H1 (cell line): ENCODE measurements at regions not wholly inside any gene's neighbourhood (a gene's known extent, or its start where the extent isn't known, plus 50 kb on each side); places are given as distances from the start of the nearest gene placed in this dataset.

Experiments used
- GABPA ChIP-seq: IDR thresholded peaks from 2 replicates; pipeline ENCODE4 v1.6.1; 2011; ENCODE audit warnings: mild to moderate bottlenecking, low read length, moderate library complexity, borderline replicate concordance; ENCODE audit not compliant: insufficient read depth
- HDAC6 ChIP-seq: IDR thresholded peaks from one replicate; pipeline ENCODE4 v1.7.1; 2012; ENCODE audit warnings: low read depth, mild to moderate bottlenecking, inconsistent platforms, low read length, moderate library complexity
- NANOG ChIP-seq: IDR thresholded peaks from 2 replicates; pipeline ENCODE4 v1.6.1; 2011; ENCODE audit warnings: low read length, low read depth, mild to moderate bottlenecking, inconsistent platforms; ENCODE audit not compliant: insufficient read depth, poor library complexity, severe bottlenecking
- POU5F1 ChIP-seq: IDR thresholded peaks from 2 replicates; pipeline ENCODE4 v1.6.1; 2011; ENCODE audit warnings: low read depth, mild to moderate bottlenecking, low read length, moderate library complexity
- RFX5 ChIP-seq: IDR thresholded peaks from 2 replicates; pipeline ENCODE4 v1.6.1; 2011; ENCODE audit warnings: low read depth, low read length, improper control_type of control experiment, borderline replicate concordance
- SP1 ChIP-seq: IDR thresholded peaks from 2 replicates; pipeline ENCODE4 v1.6.1; 2011; ENCODE audit warnings: low read depth, low read length
- TBP ChIP-seq: IDR thresholded peaks from 2 replicates; pipeline ENCODE4 v1.6.1; 2011; ENCODE audit warnings: low read depth, low read length, improper control_type of control experiment
- TF ChIP-seq, protein P1 (sequence below): fragments of 300-600 bp; sonication (generic); IDR thresholded peaks from 2 replicates; pipeline ENCODE4 v1.7.1; 2012; ENCODE audit warnings: low read length, moderate library complexity, mild to moderate bottlenecking, inconsistent platforms; ENCODE audit not compliant: insufficient replicate concordance

DNA sequence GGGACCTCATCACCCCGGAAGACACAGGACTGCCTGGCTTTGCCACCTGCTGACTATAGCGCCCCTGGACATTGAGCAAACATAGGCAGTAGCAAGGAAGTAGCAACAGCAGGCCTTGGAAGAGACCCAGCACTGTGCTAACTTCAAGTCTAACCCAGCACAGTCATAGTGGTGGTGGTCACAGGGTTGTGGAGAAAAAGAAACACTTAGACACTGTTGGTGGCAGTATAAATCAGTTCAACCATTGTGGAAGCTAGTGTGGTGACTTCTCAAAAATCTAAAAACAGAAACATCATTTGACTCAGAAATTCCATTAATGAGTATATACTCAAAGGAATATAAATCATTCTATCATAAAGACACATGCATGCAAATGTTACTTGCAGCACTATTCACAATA is 874.0 kb upstream of the EPHA5 start (continued):
- TF ChIP-seq, protein P1, sequence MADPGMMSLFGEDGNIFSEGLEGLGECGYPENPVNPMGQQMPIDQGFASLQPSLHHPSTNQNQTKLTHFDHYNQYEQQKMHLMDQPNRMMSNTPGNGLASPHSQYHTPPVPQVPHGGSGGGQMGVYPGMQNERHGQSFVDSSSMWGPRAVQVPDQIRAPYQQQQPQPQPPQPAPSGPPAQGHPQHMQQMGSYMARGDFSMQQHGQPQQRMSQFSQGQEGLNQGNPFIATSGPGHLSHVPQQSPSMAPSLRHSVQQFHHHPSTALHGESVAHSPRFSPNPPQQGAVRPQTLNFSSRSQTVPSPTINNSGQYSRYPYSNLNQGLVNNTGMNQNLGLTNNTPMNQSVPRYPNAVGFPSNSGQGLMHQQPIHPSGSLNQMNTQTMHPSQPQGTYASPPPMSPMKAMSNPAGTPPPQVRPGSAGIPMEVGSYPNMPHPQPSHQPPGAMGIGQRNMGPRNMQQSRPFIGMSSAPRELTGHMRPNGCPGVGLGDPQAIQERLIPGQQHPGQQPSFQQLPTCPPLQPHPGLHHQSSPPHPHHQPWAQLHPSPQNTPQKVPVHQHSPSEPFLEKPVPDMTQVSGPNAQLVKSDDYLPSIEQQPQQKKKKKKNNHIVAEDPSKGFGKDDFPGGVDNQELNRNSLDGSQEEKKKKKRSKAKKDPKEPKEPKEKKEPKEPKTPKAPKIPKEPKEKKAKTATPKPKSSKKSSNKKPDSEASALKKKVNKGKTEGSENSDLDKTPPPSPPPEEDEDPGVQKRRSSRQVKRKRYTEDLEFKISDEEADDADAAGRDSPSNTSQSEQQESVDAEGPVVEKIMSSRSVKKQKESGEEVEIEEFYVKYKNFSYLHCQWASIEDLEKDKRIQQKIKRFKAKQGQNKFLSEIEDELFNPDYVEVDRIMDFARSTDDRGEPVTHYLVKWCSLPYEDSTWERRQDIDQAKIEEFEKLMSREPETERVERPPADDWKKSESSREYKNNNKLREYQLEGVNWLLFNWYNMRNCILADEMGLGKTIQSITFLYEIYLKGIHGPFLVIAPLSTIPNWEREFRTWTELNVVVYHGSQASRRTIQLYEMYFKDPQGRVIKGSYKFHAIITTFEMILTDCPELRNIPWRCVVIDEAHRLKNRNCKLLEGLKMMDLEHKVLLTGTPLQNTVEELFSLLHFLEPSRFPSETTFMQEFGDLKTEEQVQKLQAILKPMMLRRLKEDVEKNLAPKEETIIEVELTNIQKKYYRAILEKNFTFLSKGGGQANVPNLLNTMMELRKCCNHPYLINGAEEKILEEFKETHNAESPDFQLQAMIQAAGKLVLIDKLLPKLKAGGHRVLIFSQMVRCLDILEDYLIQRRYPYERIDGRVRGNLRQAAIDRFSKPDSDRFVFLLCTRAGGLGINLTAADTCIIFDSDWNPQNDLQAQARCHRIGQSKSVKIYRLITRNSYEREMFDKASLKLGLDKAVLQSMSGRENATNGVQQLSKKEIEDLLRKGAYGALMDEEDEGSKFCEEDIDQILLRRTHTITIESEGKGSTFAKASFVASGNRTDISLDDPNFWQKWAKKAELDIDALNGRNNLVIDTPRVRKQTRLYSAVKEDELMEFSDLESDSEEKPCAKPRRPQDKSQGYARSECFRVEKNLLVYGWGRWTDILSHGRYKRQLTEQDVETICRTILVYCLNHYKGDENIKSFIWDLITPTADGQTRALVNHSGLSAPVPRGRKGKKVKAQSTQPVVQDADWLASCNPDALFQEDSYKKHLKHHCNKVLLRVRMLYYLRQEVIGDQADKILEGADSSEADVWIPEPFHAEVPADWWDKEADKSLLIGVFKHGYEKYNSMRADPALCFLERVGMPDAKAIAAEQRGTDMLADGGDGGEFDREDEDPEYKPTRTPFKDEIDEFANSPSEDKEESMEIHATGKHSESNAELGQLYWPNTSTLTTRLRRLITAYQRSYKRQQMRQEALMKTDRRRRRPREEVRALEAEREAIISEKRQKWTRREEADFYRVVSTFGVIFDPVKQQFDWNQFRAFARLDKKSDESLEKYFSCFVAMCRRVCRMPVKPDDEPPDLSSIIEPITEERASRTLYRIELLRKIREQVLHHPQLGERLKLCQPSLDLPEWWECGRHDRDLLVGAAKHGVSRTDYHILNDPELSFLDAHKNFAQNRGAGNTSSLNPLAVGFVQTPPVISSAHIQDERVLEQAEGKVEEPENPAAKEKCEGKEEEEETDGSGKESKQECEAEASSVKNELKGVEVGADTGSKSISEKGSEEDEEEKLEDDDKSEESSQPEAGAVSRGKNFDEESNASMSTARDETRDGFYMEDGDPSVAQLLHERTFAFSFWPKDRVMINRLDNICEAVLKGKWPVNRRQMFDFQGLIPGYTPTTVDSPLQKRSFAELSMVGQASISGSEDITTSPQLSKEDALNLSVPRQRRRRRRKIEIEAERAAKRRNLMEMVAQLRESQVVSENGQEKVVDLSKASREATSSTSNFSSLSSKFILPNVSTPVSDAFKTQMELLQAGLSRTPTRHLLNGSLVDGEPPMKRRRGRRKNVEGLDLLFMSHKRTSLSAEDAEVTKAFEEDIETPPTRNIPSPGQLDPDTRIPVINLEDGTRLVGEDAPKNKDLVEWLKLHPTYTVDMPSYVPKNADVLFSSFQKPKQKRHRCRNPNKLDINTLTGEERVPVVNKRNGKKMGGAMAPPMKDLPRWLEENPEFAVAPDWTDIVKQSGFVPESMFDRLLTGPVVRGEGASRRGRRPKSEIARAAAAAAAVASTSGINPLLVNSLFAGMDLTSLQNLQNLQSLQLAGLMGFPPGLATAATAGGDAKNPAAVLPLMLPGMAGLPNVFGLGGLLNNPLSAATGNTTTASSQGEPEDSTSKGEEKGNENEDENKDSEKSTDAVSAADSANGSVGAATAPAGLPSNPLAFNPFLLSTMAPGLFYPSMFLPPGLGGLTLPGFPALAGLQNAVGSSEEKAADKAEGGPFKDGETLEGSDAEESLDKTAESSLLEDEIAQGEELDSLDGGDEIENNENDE = no peak
- no peak for TF ChIP-seq NANOG
- TF ChIP-seq HDAC6 = no peak
- no peak for TF ChIP-seq POU5F1
- TF ChIP-seq RFX5 = no peak
- TF ChIP-seq TBP = no peak
- TF ChIP-seq SP1 = no peak
- no peak for TF ChIP-seq GABPA
- TF ChIP-seq, all 59 proteins: peak for 0
